Stomach (tissue), 4 donors: ENCODE measurements at regions not wholly inside any gene's neighbourhood (a gene's known extent, or its start where the extent isn't known, plus 50 kb on each side); places are given as distances from the start of the nearest gene placed in this dataset.

Experiments
- CTCF ChIP-seq, 7 experiments: fragments of 450-650 bp in 4 of 7; fragments of 200-600 bp in 3 of 7; sonication (generic) in 3 of 7; IDR thresholded peaks; one replicate each; pipeline ENCODE4 v1.5.1; 2016 to 2019; ENCODE audit warnings: antibody characterized with exemption in 7 of 7, control low read depth in 2 of 7, mild to moderate bottlenecking in 1 of 7
- EP300 ChIP-seq: sonication (generic); formaldehyde crosslinking; IDR thresholded peaks from one replicate; pipeline ENCODE4 v1.6.1; 2017; ENCODE audit warnings: antibody characterized with exemption
- POLR2A ChIP-seq, 4 donors: fragments of 450-650 bp; IDR thresholded peaks; one replicate each; pipeline ENCODE4 v1.6.1; 2016; ENCODE audit warnings: antibody characterized with exemption in 4 of 4, control low read depth in 2 of 4, mild to moderate bottlenecking in 1 of 4, moderate library complexity in 1 of 4
- POLR2AphosphoS5 ChIP-seq, 3 donors: sonication (generic); formaldehyde crosslinking; IDR thresholded peaks; one replicate each; pipeline ENCODE4 v1.6.1; 2016; ENCODE audit warnings: antibody characterized with exemption in 3 of 3

GRCh38 chr1:90650401-90650800 is 66.7 kb downstream of the BARHL2 start:
- TF ChIP-seq CTCF (IDR thresholded peaks at IDR 0.05) (no peak), POLR2A (IDR thresholded peaks at IDR 0.05) (no peak), POLR2AphosphoS5 (IDR thresholded peaks at IDR 0.05) (no peak), EP300 (no peak)
